ENCODE measurements at regions not wholly inside any gene's neighbourhood (a gene's known extent, or its start where the extent isn't known, plus 50 kb on each side); places are given as distances from the start of the nearest gene placed in this dataset.

GRCh38 chr1:29574871-29575270 is 338.5 kb downstream of the PTPRU start:
- no peaks in the 10 kb centered on the region for H3K4me1 ChIP-seq (ENCODE audit: low read depth)
- intact Hi-C loops (cut with DNase I, micrococcal nuclease), result no loop called here
- ATAC-seq (no peak), DNase-seq (no peak)
- no peaks in the 10 kb centered on the region for H3K9me3 ChIP-seq
- no peak for TF ChIP-seq CTCF (IDR thresholded peaks at IDR 0.05)
- H3K36me3 ChIP-seq (ENCODE audit: low read depth), result no peaks in the 10 kb centered on the region
- no peak overlapping the region for H3K4me3 ChIP-seq

- intact Hi-C loops (cut with DNase I, micrococcal nuclease), result no loop called here
- H3K36me3 ChIP-seq (ENCODE audit: low read depth), result no peaks in the 10 kb centered on the region
- no peak for TF ChIP-seq CTCF (IDR thresholded peaks at IDR 0.05)
- H3K4me3 ChIP-seq, result no peak overlapping the region
- peaks cover 27% of the 10 kb centered on the region for H3K9me3 ChIP-seq
- no peaks in the 10 kb centered on the region for H3K4me1 ChIP-seq (ENCODE audit: low read depth)
- no peak for DNase-seq
- ATAC-seq, result peak; percentile 35
Measured at GRCh38 chr1:29569971-29570634, 333.8 kb downstream of the PTPRU start.

- no peak for ATAC-seq
Measured at GRCh38 chr1:29567257-29567656, 330.9 kb downstream of the PTPRU start.

GRCh38 chr1:29565490-29565889 is 329.2 kb downstream of the PTPRU start:
- Histone ChIP-seq H3K4me1 (ENCODE audit: low read depth) (no peaks in the 10 kb centered on the region), H3K36me3 (ENCODE audit: low read depth) (no peaks in the 10 kb centered on the region), H3K4me3 (no peak overlapping the region), H3K9me3 (peaks cover 45% of the 10 kb centered on the region)
- no peak for ATAC-seq
- no peak for TF ChIP-seq CTCF (IDR thresholded peaks at IDR 0.05)
- DNase-seq, result no peak
- intact Hi-C loops (cut with DNase I, micrococcal nuclease), result no loop called here

More at GRCh38 chr1:29567257-29567656, 330.9 kb downstream of the PTPRU start:
- Histone ChIP-seq H3K4me1 (ENCODE audit: low read depth) (no peaks in the 10 kb centered on the region), H3K9me3 (peaks cover 45% of the 10 kb centered on the region), H3K36me3 (ENCODE audit: low read depth) (no peaks in the 10 kb centered on the region), H3K4me3 (no peak overlapping the region)
- intact Hi-C loops (cut with DNase I, micrococcal nuclease), result no loop called here
- DNase-seq, result no peak
- TF ChIP-seq CTCF (IDR thresholded peaks at IDR 0.05), result no peak

GRCh38 chr1:29563571-29563970 is 327.2 kb downstream of the PTPRU start:
- ATAC-seq, result no peak
- no peaks in the 10 kb centered on the region for H3K4me1 ChIP-seq (ENCODE audit: low read depth)

More at GRCh38 chr1:29563571-29563970, 327.2 kb downstream of the PTPRU start:
- Histone ChIP-seq H3K4me3 (no peak overlapping the region), H3K36me3 (ENCODE audit: low read depth) (no peaks in the 10 kb centered on the region), H3K9me3 (peaks cover 45% of the 10 kb centered on the region)
- intact Hi-C loops (cut with DNase I, micrococcal nuclease), result no loop called here
- TF ChIP-seq CTCF (IDR thresholded peaks at IDR 0.05), result no peak
- DNase-seq, result no peak

Data from mucosa of descending colon (tissue), 3 donors.